HEK293T (cell line): ENCODE measurements at regions not wholly inside any gene's neighbourhood (a gene's known extent, or its start where the extent isn't known, plus 50 kb on each side); places are given as distances from the start of the nearest gene placed in this dataset.

Source experiments
- CTCF ChIA-PET: fragments of 350-600 bp; formaldehyde crosslinking; extraction: SDS; loops from one replicate; lab custom pipeline; 2021; ENCODE audit warnings: antibody characterized with exemption, inconsistent platforms; lab: Yijun Ruan, JAX
- POLR2A ChIA-PET: fragments of 350-600 bp; formaldehyde crosslinking; extraction: SDS; loops from one replicate; lab custom pipeline; 2020; ENCODE audit warnings: antibody characterized with exemption, inconsistent platforms; lab: Yijun Ruan, JAX
- DNase-seq: peaks from one replicate; pipeline ENCODE4 v3.0.0; 2012; ENCODE audit warnings: mixed read lengths; ENCODE audit errors: extremely low spot score
- ARNT ChIP-seq: fragments of 450-650 bp; IDR thresholded peaks from 2 replicates; pipeline ENCODE4 v1.6.1; 2017; ENCODE audit warnings: mild to moderate bottlenecking
- BHLHE40 ChIP-seq: fragments of 450-650 bp; IDR thresholded peaks from 2 replicates; pipeline ENCODE4 v1.6.1; 2016; ENCODE audit warnings: mild to moderate bottlenecking, moderate library complexity, borderline replicate concordance
- CTBP1 ChIP-seq: fragments of 450-650 bp; IDR thresholded peaks from 2 replicates; pipeline ENCODE4 v1.6.1; 2016; ENCODE audit warnings: borderline replicate concordance
- ELF4 ChIP-seq: fragments of 450-650 bp; IDR thresholded peaks from 2 replicates; pipeline ENCODE4 v1.6.1; 2017; ENCODE audit warnings: antibody characterized with exemption
- FOXA1 ChIP-seq: fragments of 450-650 bp; IDR thresholded peaks from 2 replicates; pipeline ENCODE4 v1.6.1; 2016; ENCODE audit warnings: mild to moderate bottlenecking
- FOXK2 ChIP-seq: fragments of 450-650 bp; IDR thresholded peaks from 2 replicates; pipeline ENCODE4 v1.6.1; 2016; ENCODE audit warnings: mild to moderate bottlenecking
- FOXM1 ChIP-seq: fragments of 450-650 bp; IDR thresholded peaks from 2 replicates; pipeline ENCODE4 v1.6.1; 2017; ENCODE audit warnings: mild to moderate bottlenecking, borderline replicate concordance
- HDGF ChIP-seq: fragments of 450-650 bp; IDR thresholded peaks from 2 replicates; pipeline ENCODE4 v1.6.1; 2017; ENCODE audit warnings: antibody characterized with exemption, borderline replicate concordance
- L3MBTL2 ChIP-seq: fragments of 450-650 bp; conservative IDR thresholded peaks from 2 replicates; pipeline ENCODE4 v1.6.1; 2016; ENCODE audit warnings: mild to moderate bottlenecking
- LEF1 ChIP-seq: fragments of 450-650 bp; IDR thresholded peaks from 2 replicates; pipeline ENCODE4 v1.6.1; 2017; ENCODE audit warnings: mild to moderate bottlenecking, borderline replicate concordance
- NFRKB ChIP-seq: fragments of 450-650 bp; IDR thresholded peaks from 2 replicates; pipeline ENCODE4 v1.6.1; 2016; ENCODE audit warnings: mild to moderate bottlenecking, moderate library complexity
- SP1 ChIP-seq: fragments of 450-650 bp; IDR thresholded peaks from 2 replicates; pipeline ENCODE4 v1.6.1; 2017
- SUZ12 ChIP-seq: fragments of 450-650 bp; IDR thresholded peaks from 2 replicates; pipeline ENCODE4 v1.6.1; 2016; ENCODE audit warnings: mild to moderate bottlenecking
- TARDBP ChIP-seq: fragments of 450-650 bp; IDR thresholded peaks from 2 replicates; pipeline ENCODE4 v1.6.1; 2016
- ZNF384 ChIP-seq: fragments of 450-650 bp; IDR thresholded peaks from 2 replicates; pipeline ENCODE4 v1.6.1; 2016
- TF ChIP-seq, protein P1 (sequence below): fragments of 450-650 bp; IDR thresholded peaks from 2 replicates; pipeline ENCODE4 v1.6.1; 2016

- POLR2A ChIA-PET = no interaction called here
- no peak for TF ChIP-seq HDGF
- TF ChIP-seq FOXM1 = no peak
- no peak for TF ChIP-seq ELF4
- TF ChIP-seq SP1 = no peak
- TF ChIP-seq, protein P1, sequence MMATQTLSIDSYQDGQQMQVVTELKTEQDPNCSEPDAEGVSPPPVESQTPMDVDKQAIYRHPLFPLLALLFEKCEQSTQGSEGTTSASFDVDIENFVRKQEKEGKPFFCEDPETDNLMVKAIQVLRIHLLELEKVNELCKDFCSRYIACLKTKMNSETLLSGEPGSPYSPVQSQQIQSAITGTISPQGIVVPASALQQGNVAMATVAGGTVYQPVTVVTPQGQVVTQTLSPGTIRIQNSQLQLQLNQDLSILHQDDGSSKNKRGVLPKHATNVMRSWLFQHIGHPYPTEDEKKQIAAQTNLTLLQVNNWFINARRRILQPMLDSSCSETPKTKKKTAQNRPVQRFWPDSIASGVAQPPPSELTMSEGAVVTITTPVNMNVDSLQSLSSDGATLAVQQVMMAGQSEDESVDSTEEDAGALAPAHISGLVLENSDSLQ = no peak
- DNase-seq = no peak
- CTCF ChIA-PET = no interaction called here
Measured at GRCh38 chr2:153386481-153386897, 92.1 kb downstream of the RPRM start.

DNA sequence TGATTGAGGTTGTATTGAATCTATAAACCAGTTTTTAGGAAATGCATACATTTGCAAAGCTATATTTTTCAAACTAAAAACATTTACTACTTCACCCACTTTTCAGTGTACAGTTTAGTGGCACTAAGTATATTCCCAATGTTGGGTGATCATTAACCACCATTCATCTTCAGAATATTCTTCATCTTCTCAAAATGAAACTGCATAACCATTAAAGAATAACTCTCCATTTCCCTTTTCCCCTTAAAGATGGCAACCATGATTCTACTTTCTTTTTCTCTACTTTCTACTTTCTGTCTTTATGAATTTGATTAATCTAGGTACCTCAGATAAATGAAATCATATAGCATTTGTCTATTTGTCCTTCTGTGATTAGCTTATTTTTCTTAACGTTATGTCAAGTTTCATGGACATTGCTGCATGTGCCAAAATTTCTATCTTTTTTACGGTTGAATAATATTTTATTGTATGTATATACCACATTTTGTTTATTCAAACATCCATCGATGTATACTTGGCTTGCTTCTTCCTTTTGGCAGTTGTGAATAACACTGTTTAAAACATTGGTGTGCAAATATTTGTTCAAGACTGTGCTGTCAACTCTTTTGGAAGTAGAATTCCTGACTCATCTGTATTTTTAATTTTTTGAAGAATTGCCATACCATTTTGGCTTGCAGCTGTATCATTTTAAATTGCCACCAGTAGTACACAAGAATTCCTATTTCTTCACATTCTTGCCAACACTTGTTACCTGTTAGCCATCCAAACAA is 104.9 kb downstream of the RPRM start:
- CTCF ChIA-PET = interaction anchor here (0.6 kb wide), 1 partner anchor 128 kb away, joined by 3 read pairs; no protein-coding TSS in a partner anchor
- DNase-seq = no peak
- POLR2A ChIA-PET = no interaction called here
- TF ChIP-seq FOXK2 (no peak), LEF1 (no peak), FOXM1 (no peak), ZNF384 (no peak), ELF4 (no peak), HDGF (no peak), ARNT (no peak), BHLHE40 (no peak), NFRKB (no peak), SP1 (no peak), SUZ12 (no peak), TARDBP (no peak)
- TF ChIP-seq, protein P1 = no peak

DNA sequence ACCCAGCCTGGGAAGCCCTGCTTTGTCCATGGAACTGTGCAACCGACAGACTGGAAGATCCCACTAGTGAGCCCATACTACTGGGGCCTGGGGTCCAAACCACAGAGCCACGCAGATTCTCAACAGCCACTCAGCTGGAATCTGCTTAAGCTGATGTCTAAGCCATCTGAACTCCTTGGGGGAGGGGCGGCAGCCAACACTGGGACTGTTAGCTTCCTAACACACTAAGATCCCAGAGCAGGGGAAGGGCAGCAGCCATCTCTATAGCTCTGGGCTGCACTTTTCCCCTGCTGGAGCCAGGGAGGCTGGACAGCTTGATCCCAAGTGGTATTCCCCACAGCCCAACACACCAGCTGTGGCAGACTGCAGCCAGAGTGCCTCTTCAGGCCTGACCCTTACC is 118.3 kb downstream of the RPRM start:
- TF ChIP-seq, protein P1 = no peak
- TF ChIP-seq FOXA1 (no peak), NFRKB (no peak), FOXM1 (no peak), ZNF384 (no peak), FOXK2 (no peak), TARDBP (no peak), CTBP1 (no peak), SP1 (no peak), ARNT (no peak), LEF1 (no peak), BHLHE40 (no peak), ELF4 (no peak), HDGF (no peak), SUZ12 (no peak)
- ChIA-PET POLR2A (no interaction called here), CTCF (no interaction called here)
- DNase-seq = no peak

DNA sequence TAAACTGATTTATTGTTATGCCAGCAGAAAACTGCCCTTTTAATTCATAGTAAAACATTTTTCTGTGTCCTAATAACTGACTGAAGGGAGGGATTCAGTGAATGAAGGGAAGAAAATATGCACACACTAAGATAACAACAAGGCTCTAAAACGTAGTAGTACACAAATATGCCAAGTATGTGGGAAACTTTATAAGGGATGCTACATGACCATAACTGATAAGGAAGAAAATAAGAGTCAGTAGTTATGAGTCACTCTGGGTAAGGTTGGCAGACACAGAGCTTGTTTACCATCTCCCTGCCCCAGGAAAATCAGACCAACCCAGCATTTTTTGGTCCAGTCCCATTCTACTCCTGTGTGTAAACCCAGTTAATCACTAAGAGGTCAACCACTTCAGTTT is 124.2 kb downstream of the RPRM start:
- ChIA-PET POLR2A (no interaction called here), CTCF (no interaction called here)
- DNase-seq = no peak
- TF ChIP-seq TARDBP (no peak), FOXK2 (no peak), HDGF (no peak), FOXM1 (no peak), ARNT (no peak), LEF1 (no peak), BHLHE40 (no peak), NFRKB (no peak), SP1 (no peak), ZNF384 (no peak), SUZ12 (no peak)

- TF ChIP-seq TARDBP = no peak
- no peak for TF ChIP-seq CTBP1
- no peak for TF ChIP-seq ELF4
- TF ChIP-seq LEF1 = no peak
- TF ChIP-seq FOXA1 = no peak
- TF ChIP-seq ARNT = no peak
- no peak for TF ChIP-seq SUZ12
- CTCF ChIA-PET = no interaction called here
Measured at GRCh38 chr2:153349603-153350002, 129.0 kb downstream of the RPRM start.

DNA sequence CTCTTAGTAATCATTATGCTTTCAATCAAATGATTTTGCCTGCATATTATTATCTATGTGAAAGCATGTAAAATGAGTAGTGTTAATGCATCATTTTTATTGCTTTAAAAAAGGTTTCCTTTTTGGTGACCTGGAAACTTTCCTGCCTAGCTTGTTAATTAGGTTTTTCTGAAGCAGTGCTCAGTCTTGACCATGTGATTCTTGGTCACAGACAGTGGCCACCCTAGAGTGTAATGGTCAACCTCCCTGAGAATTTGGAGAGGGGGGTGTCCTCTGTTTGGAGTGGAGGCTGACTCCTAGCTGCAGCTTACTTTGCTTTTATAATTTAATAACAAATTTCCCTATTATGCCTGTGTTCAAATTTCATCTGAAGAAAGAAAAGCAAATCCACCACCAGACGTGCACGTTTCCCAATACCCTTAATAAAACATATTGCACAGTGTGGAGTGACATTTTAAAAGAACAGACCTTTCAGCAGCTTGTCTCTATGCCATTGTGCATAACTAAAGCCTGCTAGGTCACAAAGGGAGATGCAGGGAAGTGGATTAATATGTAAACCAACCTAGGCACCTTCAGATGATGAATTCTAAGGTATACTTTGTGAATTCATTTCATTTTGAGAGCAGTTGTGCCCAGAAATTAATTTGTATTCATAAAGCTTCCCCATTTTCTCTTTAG is 130.6 kb downstream of the RPRM start:
- no peak for DNase-seq
- TF ChIP-seq TARDBP (no peak), L3MBTL2 (no peak), NFRKB (no peak), ARNT (no peak), CTBP1 (no peak), SP1 (no peak), FOXA1 (no peak), HDGF (no peak), BHLHE40 (no peak), SUZ12 (no peak), FOXK2 (no peak), FOXM1 (no peak), ZNF384 (no peak), LEF1 (no peak), ELF4 (no peak)
- TF ChIP-seq, protein P1 = no peak
- CTCF ChIA-PET = no interaction called here
- POLR2A ChIA-PET = no interaction called here

More at GRCh38 chr2:153349603-153350002, 129.0 kb downstream of the RPRM start:
- DNase-seq = no peak
- POLR2A ChIA-PET = interaction anchor here (0.5 kb wide), 1 partner anchor 156 kb away, joined by 5 read pairs; no protein-coding TSS in a partner anchor
